Gastrocnemius medialis (tissue), 4 donors: ENCODE measurements at regions not wholly inside any gene's neighbourhood (a gene's known extent, or its start where the extent isn't known, plus 50 kb on each side); places are given as distances from the start of the nearest gene placed in this dataset.

Source experiments
- ATAC-seq, 2 donors: fragments of 150-250 bp; one replicate each; pipeline ENCODE4 v1.9.1; 2016
- DNase-seq, 2 donors: peaks; one replicate each; pipeline ENCODE4 v3.0.0-alpha.2; 2019
- H3K27ac ChIP-seq, 4 donors: fragments of 200-600 bp; sonication (generic); 1 replicate in 1 of 4; 2 replicates in 3 of 4; pipeline ENCODE4 v1.5.1; 2016 to 2018; ENCODE audit warnings: mild to moderate bottlenecking in 2 of 4, moderate library complexity in 1 of 4
- H3K27me3 ChIP-seq, 3 donors: fragments of 200-600 bp; sonication (generic) in 2 of 3; 1 replicate in 1 of 3; 2 replicates in 2 of 3; pipeline versions ENCODE4 v1.5.1 to v1.6.0; 2016 to 2019; ENCODE audit warnings: mild to moderate bottlenecking in 1 of 3, moderate library complexity in 1 of 3
- H3K36me3 ChIP-seq, 2 donors: fragments of 200-600 bp; sonication (generic) in 1 of 2; one replicate each; pipeline ENCODE4 v1.5.1; 2017 to 2018
- H3K4me1 ChIP-seq, 2 donors: fragments of 200-600 bp; sonication (generic) in 1 of 2; one replicate each; pipeline ENCODE4 v1.5.1; 2016 to 2017; ENCODE audit warnings: mild to moderate bottlenecking in 2 of 2
- H3K4me3 ChIP-seq, 4 donors: fragments of 200-600 bp; sonication (generic) in 3 of 4; 1 replicate in 1 of 4; 2 replicates in 3 of 4; pipeline ENCODE4 v1.5.1; 2016 to 2019; ENCODE audit warnings: mild to moderate bottlenecking in 2 of 4
- H3K9me3 ChIP-seq, 3 donors: fragments of 200-600 bp; sonication (generic) in 2 of 3; 1 replicate in 1 of 3; 2 replicates in 2 of 3; pipeline ENCODE4 v1.5.1; 2016 to 2019
- CTCF ChIP-seq, 5 experiments: fragments of 450-650 bp in 3 of 5; fragments of 200-600 bp in 2 of 5; sonication (generic) in 2 of 5; IDR thresholded peaks in 4 of 5; conservative IDR thresholded peaks in 1 of 5; 1 replicate in 4 of 5; 2 replicates in 1 of 5; pipeline ENCODE4 v1.5.1; 2016 to 2019; ENCODE audit warnings: antibody characterized with exemption in 5 of 5, mild to moderate bottlenecking in 3 of 5, moderate library complexity in 3 of 5
- POLR2A ChIP-seq, 2 donors: fragments of 450-650 bp; IDR thresholded peaks; one replicate each; pipeline ENCODE4 v1.6.1; 2017; ENCODE audit warnings: antibody characterized with exemption in 2 of 2, mild to moderate bottlenecking in 2 of 2, moderate library complexity in 2 of 2
- in situ Hi-C, 4 donors: fragments of 200-750 bp; cut with MboI; loops; one replicate each; pipeline versions ENCODE4 v1.15.0 to v1.8.0; 2017; ENCODE audit warnings: low sequenced_read_pairs in 4 of 4
- intact Hi-C: fragments of 100-400 bp; cut with DNase I; formaldehyde crosslinking; loops from one replicate; pipeline ENCODE4 v1.15.1; 2023; ENCODE audit warnings: low total_unique reads

DNA sequence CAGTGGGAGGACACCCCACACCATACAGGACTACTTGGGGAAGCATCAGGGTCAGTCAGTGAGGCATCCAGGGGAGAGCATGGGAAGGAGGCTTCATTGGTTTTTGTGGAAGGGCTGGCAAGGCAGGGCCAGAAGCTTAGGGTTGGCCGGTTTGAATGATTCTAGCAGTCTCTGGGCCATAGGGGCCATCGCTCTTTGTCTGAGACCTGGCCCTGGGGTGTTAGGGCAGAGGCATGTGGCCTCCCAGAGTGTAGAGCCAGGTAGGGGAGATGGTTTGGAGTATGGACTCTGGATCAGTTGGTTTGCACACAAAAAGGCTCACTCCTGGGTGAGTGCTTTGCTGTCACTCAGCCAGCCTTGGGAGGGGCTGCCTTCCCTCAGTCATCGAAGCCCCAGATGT is 98.5 kb downstream of the GLI2 start:
- H3K27ac ChIP-seq, result no peak overlapping the region
- H3K9me3 ChIP-seq, result no peaks in the 10 kb centered on the region
- DNase-seq (no peak), ATAC-seq (no peak)
- no peak overlapping the region for H3K4me3 ChIP-seq
- intact Hi-C loops (no loop called here), in situ Hi-C loops (no loop called here)
- no peaks in the 10 kb centered on the region for H3K4me1 ChIP-seq
- H3K27me3 ChIP-seq, result no peaks in the 10 kb centered on the region
- TF ChIP-seq POLR2A (IDR thresholded peaks at IDR 0.05), result no peak
- no peak for TF ChIP-seq CTCF (IDR thresholded peaks at IDR 0.05 in 4 of 5, conservative IDR thresholded peaks at IDR 0.05 in 1 of 5)
- H3K36me3 ChIP-seq, result no peaks in the 10 kb centered on the region

DNA sequence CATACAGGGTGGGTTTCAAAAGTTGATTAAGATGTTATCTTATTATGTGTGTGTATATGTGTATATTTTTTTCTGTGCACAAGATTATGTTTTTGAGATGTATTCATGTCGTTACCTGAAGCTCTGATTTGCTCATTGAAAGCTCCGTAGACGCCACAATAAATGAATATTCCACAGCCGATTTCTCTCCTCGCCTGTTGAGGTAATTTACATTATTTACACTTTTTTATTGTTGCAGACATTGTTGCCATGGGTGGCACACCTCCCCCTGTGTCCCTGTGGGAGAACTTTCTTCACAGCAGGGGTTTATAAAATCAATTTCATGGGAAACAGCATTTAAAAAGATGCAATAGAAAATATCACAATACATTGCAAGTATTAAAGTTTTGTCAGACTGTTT is 100.6 kb downstream of the GLI2 start:
- no peak for DNase-seq
- no peaks in the 10 kb centered on the region for H3K27me3 ChIP-seq
- in situ Hi-C loops, result no loop called here
- H3K9me3 ChIP-seq, result no peaks in the 10 kb centered on the region
- ATAC-seq, result no peak
- intact Hi-C loops, result no loop called here
- H3K4me1 ChIP-seq, result no peaks in the 10 kb centered on the region
- no peaks in the 10 kb centered on the region for H3K36me3 ChIP-seq
- H3K4me3 ChIP-seq, result no peak overlapping the region
- TF ChIP-seq CTCF (IDR thresholded peaks at IDR 0.05 in 4 of 5, conservative IDR thresholded peaks at IDR 0.05 in 1 of 5) (no peak), POLR2A (IDR thresholded peaks at IDR 0.05) (no peak)
- H3K27ac ChIP-seq, result no peak overlapping the region

DNA sequence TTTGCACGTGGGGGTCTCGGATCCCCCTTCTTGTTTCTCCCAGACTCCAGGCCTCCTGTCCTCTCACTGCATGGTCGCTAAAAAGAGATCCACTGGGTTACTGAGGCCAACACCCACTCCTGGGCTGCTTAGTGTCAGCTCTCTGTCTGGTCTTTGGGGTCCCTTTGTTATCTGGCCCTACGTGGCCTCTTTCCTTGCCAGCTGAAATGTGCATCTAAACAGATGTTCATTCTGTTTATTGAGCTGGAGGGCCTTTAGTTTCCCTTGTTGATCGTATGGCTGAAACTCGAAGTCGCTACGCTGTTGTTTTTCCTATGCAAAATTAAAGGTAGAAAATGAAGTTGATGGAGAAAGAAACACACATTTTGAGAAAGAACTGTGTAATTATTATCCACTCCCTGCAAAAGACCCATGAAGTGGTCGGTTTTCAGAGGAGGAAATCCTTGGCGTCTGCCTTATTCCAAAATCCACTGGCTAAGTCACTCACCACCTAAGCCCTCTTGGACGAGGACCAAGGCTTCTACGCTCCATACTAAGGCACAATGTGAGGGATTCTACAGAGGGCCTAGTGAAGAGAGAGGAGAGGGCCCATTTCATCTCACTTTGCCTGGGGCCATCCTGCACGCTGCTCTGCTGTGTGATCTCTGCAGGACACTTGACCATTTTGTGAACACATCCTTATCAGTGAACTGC is 105.3 kb downstream of the GLI2 start:
- H3K27me3 ChIP-seq, result no peaks in the 10 kb centered on the region
- DNase-seq (no peak), ATAC-seq (no peak)
- H3K27ac ChIP-seq, result no peak overlapping the region
- in situ Hi-C loops (no loop called here), intact Hi-C loops (no loop called here)
- H3K4me3 ChIP-seq, result no peak overlapping the region
- TF ChIP-seq POLR2A (IDR thresholded peaks at IDR 0.05) (no peak), CTCF (IDR thresholded peaks at IDR 0.05 in 4 of 5, conservative IDR thresholded peaks at IDR 0.05 in 1 of 5) (no peak)
- H3K36me3 ChIP-seq, result no peaks in the 10 kb centered on the region
- H3K9me3 ChIP-seq, result no peaks in the 10 kb centered on the region
- H3K4me1 ChIP-seq, result no peaks in the 10 kb centered on the region

DNA sequence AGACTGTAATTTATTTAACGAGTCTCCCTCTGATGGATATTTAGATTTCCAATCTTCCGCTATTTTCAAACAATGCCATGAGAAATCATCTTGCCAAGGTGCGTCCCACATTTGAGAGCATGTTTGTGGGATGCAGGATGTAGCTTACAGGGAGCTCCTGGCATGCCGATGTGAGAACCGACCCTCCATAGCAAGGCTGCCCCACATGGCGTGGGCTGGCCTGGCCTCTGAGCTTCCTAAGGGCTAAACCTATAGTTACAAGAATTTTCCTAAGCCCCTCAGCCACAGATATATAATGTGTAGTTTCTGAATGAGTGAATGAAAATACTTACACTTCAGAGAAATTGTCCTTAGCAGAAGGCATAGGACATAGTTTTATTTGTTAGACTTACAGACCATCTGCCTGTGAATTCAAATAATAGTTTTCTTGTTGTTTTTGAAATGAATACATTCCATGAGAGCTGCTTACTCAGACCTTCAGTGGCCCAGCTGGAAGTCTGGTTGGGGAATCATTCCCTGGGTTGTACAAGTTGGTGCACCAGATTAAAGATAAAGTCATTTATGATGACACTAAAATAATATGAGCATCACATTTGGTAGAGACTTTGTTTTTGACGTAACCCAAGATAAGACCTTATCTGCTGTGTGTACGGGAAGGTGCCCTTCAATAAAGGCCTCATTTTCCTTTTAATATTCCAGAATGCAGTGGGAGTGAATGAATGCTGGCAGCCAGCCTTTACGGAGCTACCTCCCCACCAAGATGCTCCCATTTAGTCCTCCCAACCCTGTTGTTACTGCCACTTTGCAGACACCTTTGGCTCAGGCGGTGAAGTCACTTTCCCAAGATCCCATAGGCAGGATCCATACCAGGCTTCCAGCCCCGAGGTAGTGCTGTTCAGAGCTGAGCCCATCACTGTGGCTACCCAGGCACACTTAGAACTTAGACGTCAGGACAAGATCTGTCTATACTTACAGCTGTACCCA is 107.1 kb downstream of the GLI2 start:
- Histone ChIP-seq H3K4me1 (no peaks in the 10 kb centered on the region), H3K9me3 (no peaks in the 10 kb centered on the region), H3K36me3 (no peaks in the 10 kb centered on the region), H3K4me3 (no peak overlapping the region), H3K27me3 (no peaks in the 10 kb centered on the region), H3K27ac (no peak overlapping the region)
- in situ Hi-C loops, result no loop called here
- TF ChIP-seq CTCF (IDR thresholded peaks at IDR 0.05 in 4 of 5, conservative IDR thresholded peaks at IDR 0.05 in 1 of 5), result no peak
- no peak for TF ChIP-seq POLR2A (IDR thresholded peaks at IDR 0.05)
- DNase-seq, result no peak
- no peak for ATAC-seq
- intact Hi-C loops, result no loop called here
